ENCODE measurements at regions not wholly inside any gene's neighbourhood (a gene's known extent, or its start where the extent isn't known, plus 50 kb on each side); places are given as distances from the start of the nearest gene placed in this dataset.

DNA sequence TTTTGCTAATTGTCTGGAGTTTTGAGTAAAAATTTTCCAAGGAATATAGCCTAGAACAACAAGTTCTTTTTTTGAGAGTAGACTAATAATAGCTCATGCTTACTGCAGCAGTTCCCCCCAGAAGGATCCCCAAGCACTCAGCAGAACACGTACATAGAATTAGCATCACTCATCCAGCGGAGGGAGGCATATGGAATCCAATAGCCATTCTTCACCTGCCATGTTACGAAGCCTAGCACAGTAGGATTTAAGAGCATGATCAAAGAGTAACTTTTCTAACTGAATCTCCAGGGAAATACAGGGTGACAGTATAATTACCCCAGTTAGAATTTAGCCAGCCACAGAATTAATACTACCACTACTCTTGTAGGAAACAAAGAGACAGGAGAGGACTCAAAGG lies 511.7 kb upstream of the NOX3 start:
- no peak overlapping the region for H3K4me3 ChIP-seq (ENCODE audit: low read depth, low read length)
- H3K27ac ChIP-seq = no peak overlapping the region
- H3K27me3 ChIP-seq (replicated peaks) = no peaks in the 10 kb centered on the region
- H3K36me3 ChIP-seq (replicated peaks) = no peaks in the 10 kb centered on the region
- DNase-seq = no peak
- TF ChIP-seq CTCF (IDR thresholded peaks at IDR 0.05; ENCODE audit: low read depth, low read length, missing control alignments) = no peak
- in situ Hi-C loops (cut with HindIII; ENCODE audit: low pct_ligation_motif_present, low sequenced_read_pairs) = no loop called here

DNA sequence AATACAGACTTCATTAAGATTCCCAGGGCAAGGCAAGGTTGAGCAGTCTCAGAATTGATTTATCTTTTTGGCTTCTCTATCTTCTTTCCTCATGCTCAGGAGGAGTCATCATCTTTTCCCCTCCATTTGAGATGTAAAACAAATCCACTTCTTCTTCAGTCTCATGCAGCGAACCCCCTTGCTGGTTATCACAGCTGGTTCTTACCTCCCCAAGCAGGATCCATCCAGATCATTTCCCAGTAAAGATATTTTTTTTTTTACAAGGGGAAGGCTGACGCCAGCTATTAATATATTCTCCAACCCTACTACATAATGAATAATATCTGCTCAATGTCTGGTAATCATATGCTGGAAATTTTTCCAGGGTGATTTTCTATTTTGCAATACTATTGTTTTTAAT lies 508.9 kb upstream of the NOX3 start:
- no peak overlapping the region for H3K4me3 ChIP-seq (ENCODE audit: low read depth, low read length)
- no peaks in the 10 kb centered on the region for H3K36me3 ChIP-seq (replicated peaks)
- DNase-seq = no peak
- in situ Hi-C loops (cut with HindIII; ENCODE audit: low pct_ligation_motif_present, low sequenced_read_pairs) = no loop called here
- H3K27me3 ChIP-seq (replicated peaks) = no peaks in the 10 kb centered on the region
- TF ChIP-seq CTCF (IDR thresholded peaks at IDR 0.05; ENCODE audit: low read depth, low read length, missing control alignments) = no peak
- no peak overlapping the region for H3K27ac ChIP-seq

- no peaks in the 10 kb centered on the region for H3K27me3 ChIP-seq (replicated peaks)
- in situ Hi-C loops (cut with HindIII; ENCODE audit: low pct_ligation_motif_present, low sequenced_read_pairs) = no loop called here
- no peak for TF ChIP-seq CTCF (IDR thresholded peaks at IDR 0.05; ENCODE audit: low read depth, low read length, missing control alignments)
Measured at GRCh38 chr6:155962276-155962675, 506.6 kb upstream of the NOX3 start.

DNA sequence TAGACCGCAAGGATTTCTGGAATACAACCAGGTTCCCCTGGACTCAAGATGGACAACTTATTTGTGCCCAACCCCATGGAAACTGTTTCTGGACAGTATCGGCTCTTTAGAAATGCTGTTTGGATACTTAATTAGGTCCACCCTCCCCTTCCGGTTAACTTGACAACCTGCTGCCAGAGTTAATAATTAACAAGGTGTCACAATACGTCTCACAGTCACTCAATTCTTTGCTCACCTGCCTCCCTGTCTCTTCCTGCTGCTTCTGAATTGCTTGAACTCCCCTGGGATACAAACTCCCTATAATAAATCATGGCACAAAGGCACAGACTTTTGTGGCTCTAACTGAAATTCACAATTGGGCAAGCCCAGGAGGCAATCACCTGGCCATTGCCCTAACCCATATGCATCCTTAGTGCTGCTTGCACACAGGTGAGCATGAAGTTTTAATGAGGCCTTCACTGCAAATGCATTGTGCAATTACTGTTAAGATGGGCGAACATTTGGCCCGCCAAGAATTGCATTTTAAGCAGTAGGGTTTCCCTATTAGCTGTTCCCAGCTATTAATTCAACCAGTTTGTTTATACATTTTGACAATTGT lies 504.4 kb upstream of the NOX3 start:
- H3K4me3 ChIP-seq (ENCODE audit: low read depth, low read length) = no peak overlapping the region
- TF ChIP-seq CTCF (IDR thresholded peaks at IDR 0.05; ENCODE audit: low read depth, low read length, missing control alignments) = no peak
- no peak for DNase-seq
- no peaks in the 10 kb centered on the region for H3K27me3 ChIP-seq (replicated peaks)
- no peaks in the 10 kb centered on the region for H3K36me3 ChIP-seq (replicated peaks)
- in situ Hi-C loops (cut with HindIII; ENCODE audit: low pct_ligation_motif_present, low sequenced_read_pairs) = no loop called here
- no peak overlapping the region for H3K27ac ChIP-seq

More at GRCh38 chr6:155962276-155962675, 506.6 kb upstream of the NOX3 start:
- DNase-seq = no peak
- H3K36me3 ChIP-seq (replicated peaks) = no peaks in the 10 kb centered on the region
- no peak overlapping the region for H3K4me3 ChIP-seq (ENCODE audit: low read depth, low read length)
- H3K27ac ChIP-seq = no peak overlapping the region

DNA sequence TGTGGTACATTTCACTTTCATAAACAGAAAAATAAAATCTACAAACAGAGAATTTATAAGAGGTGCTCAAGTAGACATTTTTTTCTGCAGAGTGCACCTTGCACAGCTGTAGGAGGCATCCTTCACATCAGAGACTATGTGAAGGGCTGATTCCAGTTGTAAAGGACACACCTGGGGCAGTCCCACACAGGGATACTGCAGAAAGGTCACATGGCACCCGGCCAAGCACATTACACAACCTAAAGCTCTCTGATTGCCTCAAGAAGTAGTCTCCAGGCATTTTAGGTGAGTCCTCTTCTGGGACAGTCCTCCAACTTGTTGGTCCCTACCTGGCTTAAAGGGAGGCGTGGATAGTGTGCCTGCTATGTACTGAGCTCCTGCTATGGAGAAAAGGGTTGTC lies 502.9 kb upstream of the NOX3 start:
- no peak for DNase-seq
- in situ Hi-C loops (cut with HindIII; ENCODE audit: low pct_ligation_motif_present, low sequenced_read_pairs) = no loop called here
- TF ChIP-seq CTCF (IDR thresholded peaks at IDR 0.05; ENCODE audit: low read depth, low read length, missing control alignments) = no peak
- Histone ChIP-seq H3K4me3 (ENCODE audit: low read depth, low read length) (no peak overlapping the region), H3K36me3 (replicated peaks) (no peaks in the 10 kb centered on the region), H3K27ac (no peak overlapping the region), H3K27me3 (replicated peaks) (no peaks in the 10 kb centered on the region)

DNA sequence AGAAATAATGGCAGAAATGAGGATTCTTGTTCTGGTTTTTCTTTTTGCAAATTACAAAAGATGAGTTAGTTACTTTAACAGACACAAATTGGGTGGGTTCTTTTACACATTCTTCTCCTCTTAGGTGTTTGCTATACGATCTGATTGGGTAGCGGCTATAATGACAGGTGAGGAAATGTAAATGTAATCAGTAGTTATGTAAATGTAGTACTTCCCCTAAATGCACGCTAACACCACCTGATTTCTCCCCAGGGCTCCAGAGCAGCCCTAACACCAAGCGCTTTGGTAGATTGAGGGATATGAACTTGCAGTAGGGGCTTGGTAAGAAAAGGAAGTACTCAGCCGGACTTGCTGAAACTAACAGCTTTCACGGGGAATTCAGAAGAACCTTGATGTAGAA lies 499.4 kb upstream of the NOX3 start:
- no peak for TF ChIP-seq CTCF (IDR thresholded peaks at IDR 0.05; ENCODE audit: low read depth, low read length, missing control alignments)
- in situ Hi-C loops (cut with HindIII; ENCODE audit: low pct_ligation_motif_present, low sequenced_read_pairs) = no loop called here
- no peak overlapping the region for H3K27ac ChIP-seq
- no peak overlapping the region for H3K4me3 ChIP-seq (ENCODE audit: low read depth, low read length)
- DNase-seq = no peak
- no peaks in the 10 kb centered on the region for H3K36me3 ChIP-seq (replicated peaks)
- H3K27me3 ChIP-seq (replicated peaks) = no peaks in the 10 kb centered on the region
